GM12892 (cell line): ENCODE measurements at regions not wholly inside any gene's neighbourhood (a gene's known extent, or its start where the extent isn't known, plus 50 kb on each side); places are given as distances from the start of the nearest gene placed in this dataset.

Source experiments
- POLR2A ChIP-seq: IDR thresholded peaks from 2 replicates; pipeline ENCODE4 v1.6.1; 2011; ENCODE audit warnings: low read depth, low read length, control low read depth
- POLR2AphosphoS5 ChIP-seq: IDR thresholded peaks from 2 replicates; pipeline ENCODE4 v1.6.1; 2011; ENCODE audit warnings: low read depth, low read length, control low read depth
- TAF1 ChIP-seq: IDR thresholded peaks from 2 replicates; pipeline ENCODE4 v1.6.1; 2011; ENCODE audit warnings: low read depth, mild to moderate bottlenecking, control low read depth, low read length, borderline replicate concordance

GRCh38 chr21:28858424-28858823 lies 134.3 kb downstream of the LTN1 start:
- TF ChIP-seq TAF1 (no peak), POLR2AphosphoS5 (no peak), POLR2A (no peak)
